H9 (cell line): ENCODE measurements at regions not wholly inside any gene's neighbourhood (a gene's known extent, or its start where the extent isn't known, plus 50 kb on each side); places are given as distances from the start of the nearest gene placed in this dataset.

Experiments used
- DNase-seq: peaks from one replicate; pipeline ENCODE4 v3.0.0-alpha.2; 2017
- H2AFZ ChIP-seq: one replicate; pipeline ENCODE4 v1.6.1; 2013; ENCODE audit warnings: mild to moderate bottlenecking, low read length, control low read depth, moderate library complexity
- H2AK5ac ChIP-seq: 2 replicates; pipeline ENCODE4 v1.6.1; 2013; ENCODE audit warnings: low read length, control low read depth, mixed read lengths; ENCODE audit not compliant: insufficient read length
- H2BK120ac ChIP-seq: one replicate; pipeline ENCODE4 v1.6.1; 2013; ENCODE audit warnings: low read depth, mild to moderate bottlenecking, low read length, control low read depth, inconsistent platforms; ENCODE audit not compliant: poor library complexity, severe bottlenecking
- H2BK12ac ChIP-seq: 2 replicates; pipeline ENCODE4 v1.6.1; 2013; ENCODE audit warnings: low read length, control low read depth, mixed read lengths, low read depth; ENCODE audit not compliant: insufficient read length
- H2BK15ac ChIP-seq: 2 replicates; pipeline ENCODE4 v1.6.1; 2013; ENCODE audit warnings: low read depth, low read length, control low read depth
- H2BK20ac ChIP-seq: one replicate; pipeline ENCODE4 v1.6.1; 2013; ENCODE audit warnings: low read depth, mild to moderate bottlenecking, low read length, control low read depth, inconsistent platforms; ENCODE audit not compliant: poor library complexity, severe bottlenecking
- H2BK5ac ChIP-seq: 2 replicates; pipeline ENCODE4 v1.6.1; 2013; ENCODE audit warnings: low read length, control low read depth, mixed read lengths; ENCODE audit not compliant: insufficient read length
- H3K14ac ChIP-seq: 2 replicates; pipeline ENCODE4 v1.6.1; 2013; ENCODE audit warnings: low read length, control low read depth; ENCODE audit not compliant: insufficient read depth
- H3K18ac ChIP-seq: 2 replicates; pipeline ENCODE4 v1.6.1; 2013; ENCODE audit warnings: low read depth, mild to moderate bottlenecking, mixed read lengths, low read length, control low read depth; ENCODE audit not compliant: insufficient read length
- H3K23ac ChIP-seq: 2 replicates; pipeline ENCODE4 v1.6.1; 2013; ENCODE audit warnings: low read length, control low read depth, mixed read lengths, low read depth; ENCODE audit not compliant: insufficient read length
- H3K23me2 ChIP-seq: 2 replicates; pipeline ENCODE4 v1.6.1; 2013; ENCODE audit warnings: low read depth, mild to moderate bottlenecking, mixed read lengths, low read length, control low read depth; ENCODE audit not compliant: insufficient read length, poor library complexity, severe bottlenecking
- H3K27ac ChIP-seq: 2 replicates; pipeline ENCODE4 v1.5.1; 2013; ENCODE audit warnings: low read length, control low read depth, mixed read lengths, low read depth; ENCODE audit not compliant: insufficient read length
- H3K27me3 ChIP-seq: 2 replicates; pipeline ENCODE4 v1.6.1; 2013; ENCODE audit warnings: low read length, control low read depth, inconsistent platforms; ENCODE audit not compliant: insufficient read depth
- H3K4ac ChIP-seq: 2 replicates; pipeline ENCODE4 v1.6.1; 2013; ENCODE audit warnings: low read depth, mild to moderate bottlenecking, control low read depth, inconsistent platforms, low read length, moderate library complexity
- H3K4me1 ChIP-seq: 2 replicates; pipeline ENCODE4 v1.6.1; 2013; ENCODE audit warnings: low read length, control low read depth, inconsistent platforms; ENCODE audit not compliant: insufficient read depth
- H3K4me2 ChIP-seq: 2 replicates; pipeline ENCODE4 v1.6.1; 2013; ENCODE audit warnings: low read length, control low read depth, mixed read lengths; ENCODE audit not compliant: insufficient read length, insufficient read depth
- H3K56ac ChIP-seq: 2 replicates; pipeline ENCODE4 v1.6.1; 2013; ENCODE audit warnings: low read depth, mild to moderate bottlenecking, mixed read lengths, low read length, control low read depth; ENCODE audit not compliant: insufficient read length
- H3K79me1 ChIP-seq: 2 replicates; pipeline ENCODE4 v1.6.1; 2013; ENCODE audit warnings: low read depth, mild to moderate bottlenecking, moderate library complexity, low read length, control low read depth, inconsistent platforms; ENCODE audit not compliant: insufficient read depth, poor library complexity, severe bottlenecking
- H3K79me2 ChIP-seq: 2 replicates; pipeline ENCODE4 v1.6.1; 2013; ENCODE audit warnings: low read length, control low read depth, inconsistent platforms; ENCODE audit not compliant: insufficient read depth
- H3K9ac ChIP-seq: 2 replicates; pipeline ENCODE4 v1.6.1; 2013; ENCODE audit warnings: low read length, control low read depth, mixed read lengths; ENCODE audit not compliant: insufficient read length; ENCODE audit errors: extremely low read depth
- H3K9me3 ChIP-seq: one replicate; pipeline ENCODE4 v1.6.1; 2013; ENCODE audit warnings: low read depth, low read length, inconsistent platforms; ENCODE audit not compliant: control insufficient read depth
- H3T11ph ChIP-seq: one replicate; pipeline ENCODE4 v1.6.1; 2013; ENCODE audit warnings: mild to moderate bottlenecking, low read length, control low read depth, inconsistent platforms
- H4K20me1 ChIP-seq: one replicate; pipeline ENCODE4 v1.6.1; 2013; ENCODE audit not compliant: control insufficient read depth, insufficient read length, insufficient read depth
- H4K5ac ChIP-seq: 2 replicates; pipeline ENCODE4 v1.6.1; 2013; ENCODE audit warnings: low read depth, mild to moderate bottlenecking, mixed read lengths, low read length, control low read depth; ENCODE audit not compliant: insufficient read length
- H4K8ac ChIP-seq: replicated peaks from 2 replicates; pipeline ENCODE4 v1.6.1; 2013; ENCODE audit warnings: low read length, control low read depth, mixed read lengths, low read depth; ENCODE audit not compliant: insufficient read length
- H4K91ac ChIP-seq: 2 replicates; pipeline ENCODE4 v1.6.1; 2013; ENCODE audit warnings: low read depth, mild to moderate bottlenecking, moderate library complexity, mixed read lengths, low read length, control low read depth; ENCODE audit not compliant: insufficient read length
- H3K27ac Mint-ChIP-seq, 3 experiments: 2 replicates in 2 of 3; 3 replicates in 1 of 3; pipeline ENCODE4 v1.8.0; 2020 to 2021; ENCODE audit warnings: mixed read lengths in 3 of 3, mild to moderate bottlenecking in 1 of 3, moderate library complexity in 1 of 3
- H3K27me3 Mint-ChIP-seq: 2 replicates; pipeline ENCODE4 v1.8.0; 2021; ENCODE audit warnings: low read depth, mild to moderate bottlenecking, moderate library complexity, mixed read lengths
- H3K36me3 Mint-ChIP-seq, 3 experiments: 2 replicates in 2 of 3; 3 replicates in 1 of 3; pipeline ENCODE4 v1.8.0; 2020 to 2021; ENCODE audit warnings: low read depth in 3 of 3, mixed read lengths in 3 of 3; ENCODE audit not compliant: insufficient read depth in 1 of 3
- H3K4me1 Mint-ChIP-seq, 2 experiments: 2 replicates each; pipeline ENCODE4 v1.8.0; 2020; ENCODE audit warnings: mixed read lengths in 2 of 2
- H3K4me3 Mint-ChIP-seq, 2 experiments: 2 replicates in 1 of 2; 3 replicates in 1 of 2; pipeline ENCODE4 v1.8.0; 2020 to 2021; ENCODE audit warnings: mild to moderate bottlenecking in 2 of 2, mixed read lengths in 2 of 2, moderate library complexity in 1 of 2
- H3K9me3 Mint-ChIP-seq, 2 experiments: 2 replicates in 1 of 2; 3 replicates in 1 of 2; pipeline ENCODE4 v1.8.0; 2020; ENCODE audit warnings: mild to moderate bottlenecking in 2 of 2, mixed read lengths in 2 of 2, moderate library complexity in 1 of 2
- CTCF ChIP-seq: fragments of 200-600 bp; sonication (generic); conservative IDR thresholded peaks from 3 replicates; pipeline ENCODE4 v1.8.0; 2021; ENCODE audit warnings: antibody characterized with exemption, mild to moderate bottlenecking
- WGBS: extraction: QIAGEN DNeasy Blood & Tissue Kit; methylation state at CpG from one replicate; pipeline ENCODE4 v1.1.7; 2013; ENCODE audit warnings: missing lambda C conversion rate, low lambda C conversion rate, mixed read lengths; ENCODE audit not compliant: insufficient read length; ENCODE audit errors: extremely low coverage; 5-methylcytosine and 5-hydroxymethylcytosine counted together

- no peak overlapping the region for H3K18ac ChIP-seq
- no peaks in the 10 kb centered on the region for H3K9me3 ChIP-seq
- H3K23ac ChIP-seq: no peak overlapping the region
- H2BK15ac ChIP-seq: no peak overlapping the region
- H3K9ac ChIP-seq: no peak overlapping the region
- no peak overlapping the region for H3K14ac ChIP-seq
- no peak for TF ChIP-seq CTCF
- H3K23me2 ChIP-seq: no peaks in the 10 kb centered on the region
- H3K4ac ChIP-seq: no peak overlapping the region
- no peak overlapping the region for H2AK5ac ChIP-seq
- no peak overlapping the region for H3K27ac ChIP-seq
- Mint-ChIP-seq H3K4me1 (no peaks in the 10 kb centered on the region), H3K36me3 (peaks cover 0 to 10% (median 5%) of the 10 kb centered on the region in 3 experiments; a peak in 5 of 7 replicates), H3K27ac (no peak overlapping the region), H3K27me3 (no peaks in the 10 kb centered on the region), H3K4me3 (no peak overlapping the region), H3K9me3 (no peaks in the 10 kb centered on the region)
- no peak overlapping the region for H4K5ac ChIP-seq
- no peak overlapping the region for H2BK20ac ChIP-seq
- no peaks in the 10 kb centered on the region for H3K79me1 ChIP-seq
- H2BK5ac ChIP-seq: no peak overlapping the region
- no peaks in the 10 kb centered on the region for H4K20me1 ChIP-seq
- no peak overlapping the region for H3T11ph ChIP-seq
- no peak overlapping the region for H3K4me2 ChIP-seq
- H2BK12ac ChIP-seq: no peak overlapping the region
- H3K79me2 ChIP-seq: no peaks in the 10 kb centered on the region
- H2AFZ ChIP-seq: no peak overlapping the region
- no peak overlapping the region for H3K56ac ChIP-seq
- no peak overlapping the region for H4K8ac ChIP-seq
- no peaks in the 10 kb centered on the region for H3K27me3 ChIP-seq
- no peaks in the 10 kb centered on the region for H3K4me1 ChIP-seq
- DNase-seq: no peak
- WGBS: no CpG with 5 or more reads among the region's 2 CpGs
- no peak overlapping the region for H2BK120ac ChIP-seq
- no peak overlapping the region for H4K91ac ChIP-seq
Measured at GRCh38 chr20:3311623-3312022, 72.6 kb upstream of the SLC4A11 start.
